ENCODE measurements at regions not wholly inside any gene's neighbourhood (a gene's known extent, or its start where the extent isn't known, plus 50 kb on each side); places are given as distances from the start of the nearest gene placed in this dataset.

GRCh38 chr6:91087908-91088307 is 501.0 kb upstream of the MAP3K7 start:
- TF ChIP-seq MAFK (IDR thresholded peaks at IDR 0.05; ENCODE audit: low read depth, low read length) (no peak), CTCF (IDR thresholded peaks at IDR 0.05; ENCODE audit: control extremely low read depth in 1 of 3, insufficient read depth in 1 of 3, low read depth in 1 of 3, low read length in 3 of 3) (no peak), SP1 (IDR thresholded peaks at IDR 0.05; ENCODE audit: low read depth, low read length) (no peak), CEBPB (IDR thresholded peaks at IDR 0.05; ENCODE audit: low read depth, low read length) (no peak), MAX (IDR thresholded peaks at IDR 0.05) (no peak), POLR2A (IDR thresholded peaks at IDR 0.05; ENCODE audit: control extremely low read depth in 1 of 2, low read depth in 2 of 2, low read length in 2 of 2) (no peak)

Data from H1 (cell line).